ENCODE measurements at regions not wholly inside any gene's neighbourhood (a gene's known extent, or its start where the extent isn't known, plus 50 kb on each side); places are given as distances from the start of the nearest gene placed in this dataset.

GRCh38 chr11:122391049-122391448, 264.5 kb upstream of the UBASH3B start:
- TF ChIP-seq EZH2 (IDR thresholded peaks at IDR 0.05; ENCODE audit: low read length, unreplicated experiment) (no peak), CTCF (conservative IDR thresholded peaks at IDR 0.05; ENCODE audit: low read depth, low read length) (no peak)

All from PC-3 (cell line).